ENCODE measurements at regions not wholly inside any gene's neighbourhood (a gene's known extent, or its start where the extent isn't known, plus 50 kb on each side); places are given as distances from the start of the nearest gene placed in this dataset.

GRCh38 chr11:41878095-41878494 lies 418.6 kb upstream of the LRRC4C start:
- no peaks in the 10 kb centered on the region for H3K27me3 ChIP-seq (ENCODE audit: insufficient read depth, low read depth, low read length)
- H2AFZ ChIP-seq (ENCODE audit: low read depth, low read length), result no peak overlapping the region
- H3K4me3 ChIP-seq (ENCODE audit: low read length), result no peak overlapping the region
- TF ChIP-seq RAD21 (conservative IDR thresholded peaks at IDR 0.05) (no peak), EP300 (conservative IDR thresholded peaks at IDR 0.05; ENCODE audit: poor library complexity, severe bottlenecking) (peak; percentile 12), POLR2AphosphoS5 (IDR thresholded peaks at IDR 0.05) (no peak), TAF1 (IDR thresholded peaks at IDR 0.05; ENCODE audit: low read depth) (no peak)
- H3F3A ChIP-seq (ENCODE audit: insufficient read depth, low read length, poor library complexity, severe bottlenecking), result no peaks in the 10 kb centered on the region
- H3K27ac ChIP-seq (ENCODE audit: low read length), result no peak overlapping the region
- H3K4me2 ChIP-seq (ENCODE audit: low read length), result no peak overlapping the region
- H3K9ac ChIP-seq (ENCODE audit: low read length), result no peak overlapping the region
- no peaks in the 10 kb centered on the region for H3K9me2 ChIP-seq (ENCODE audit: insufficient read depth, low read length)
- no peaks in the 10 kb centered on the region for H3K36me3 ChIP-seq (ENCODE audit: insufficient read depth, low read length)
- H3K79me2 ChIP-seq (replicated peaks; ENCODE audit: insufficient read depth, low read length), result no peaks in the 10 kb centered on the region
- H3K9me3 ChIP-seq (ENCODE audit: low read length), result no peaks in the 10 kb centered on the region
- H4K20me1 ChIP-seq (ENCODE audit: insufficient read depth), result no peaks in the 10 kb centered on the region

GRCh38 chr11:41879214-41879613 lies 419.8 kb upstream of the LRRC4C start:
- H3K4me2 ChIP-seq (ENCODE audit: low read length), result no peak overlapping the region
- H3K27me3 ChIP-seq (ENCODE audit: insufficient read depth, low read depth, low read length), result no peaks in the 10 kb centered on the region
- H3K79me2 ChIP-seq (replicated peaks; ENCODE audit: insufficient read depth, low read length), result no peaks in the 10 kb centered on the region
- no peak for TF ChIP-seq TAF1 (IDR thresholded peaks at IDR 0.05; ENCODE audit: low read depth)
- TF ChIP-seq POLR2AphosphoS5 (IDR thresholded peaks at IDR 0.05), result no peak
- no peak for TF ChIP-seq MXI1 (conservative IDR thresholded peaks at IDR 0.05; ENCODE audit: poor library complexity, severe bottlenecking)
- no peak for TF ChIP-seq RAD21 (conservative IDR thresholded peaks at IDR 0.05)
- TF ChIP-seq, protein P1, sequence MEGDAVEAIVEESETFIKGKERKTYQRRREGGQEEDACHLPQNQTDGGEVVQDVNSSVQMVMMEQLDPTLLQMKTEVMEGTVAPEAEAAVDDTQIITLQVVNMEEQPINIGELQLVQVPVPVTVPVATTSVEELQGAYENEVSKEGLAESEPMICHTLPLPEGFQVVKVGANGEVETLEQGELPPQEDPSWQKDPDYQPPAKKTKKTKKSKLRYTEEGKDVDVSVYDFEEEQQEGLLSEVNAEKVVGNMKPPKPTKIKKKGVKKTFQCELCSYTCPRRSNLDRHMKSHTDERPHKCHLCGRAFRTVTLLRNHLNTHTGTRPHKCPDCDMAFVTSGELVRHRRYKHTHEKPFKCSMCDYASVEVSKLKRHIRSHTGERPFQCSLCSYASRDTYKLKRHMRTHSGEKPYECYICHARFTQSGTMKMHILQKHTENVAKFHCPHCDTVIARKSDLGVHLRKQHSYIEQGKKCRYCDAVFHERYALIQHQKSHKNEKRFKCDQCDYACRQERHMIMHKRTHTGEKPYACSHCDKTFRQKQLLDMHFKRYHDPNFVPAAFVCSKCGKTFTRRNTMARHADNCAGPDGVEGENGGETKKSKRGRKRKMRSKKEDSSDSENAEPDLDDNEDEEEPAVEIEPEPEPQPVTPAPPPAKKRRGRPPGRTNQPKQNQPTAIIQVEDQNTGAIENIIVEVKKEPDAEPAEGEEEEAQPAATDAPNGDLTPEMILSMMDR (IDR thresholded peaks at IDR 0.05; ENCODE audit: poor library complexity, severe bottlenecking), result no peak
- no peak for TF ChIP-seq EZH2 (IDR thresholded peaks at IDR 0.05; ENCODE audit: borderline replicate concordance, insufficient read depth, low read length, poor library complexity, severe bottlenecking)
- no peak for TF ChIP-seq SMC3 (conservative IDR thresholded peaks at IDR 0.05; ENCODE audit: poor library complexity)
- TF ChIP-seq EP300 (conservative IDR thresholded peaks at IDR 0.05; ENCODE audit: poor library complexity, severe bottlenecking), result no peak
- TF ChIP-seq REST (IDR thresholded peaks at IDR 0.05; ENCODE audit: borderline replicate concordance), result no peak
- no peaks in the 10 kb centered on the region for H4K20me1 ChIP-seq (ENCODE audit: insufficient read depth)
- no peak overlapping the region for H3K4me3 ChIP-seq (ENCODE audit: low read length)
- no peak overlapping the region for H3K27ac ChIP-seq (ENCODE audit: low read length)
- H2AFZ ChIP-seq (ENCODE audit: low read depth, low read length), result no peak overlapping the region
- no peaks in the 10 kb centered on the region for H3K36me3 ChIP-seq (ENCODE audit: insufficient read depth, low read length)
- H3K9me2 ChIP-seq (ENCODE audit: insufficient read depth, low read length), result no peaks in the 10 kb centered on the region
- H3K9me3 ChIP-seq (ENCODE audit: low read length), result no peaks in the 10 kb centered on the region
- H3K9ac ChIP-seq (ENCODE audit: low read length), result no peak overlapping the region
- no peaks in the 10 kb centered on the region for H3F3A ChIP-seq (ENCODE audit: insufficient read depth, low read length, poor library complexity, severe bottlenecking)

- Histone ChIP-seq H2AFZ (ENCODE audit: low read depth, low read length) (no peak overlapping the region), H3K27me3 (ENCODE audit: insufficient read depth, low read depth, low read length) (no peaks in the 10 kb centered on the region), H4K20me1 (ENCODE audit: insufficient read depth) (no peaks in the 10 kb centered on the region), H3K9me2 (ENCODE audit: insufficient read depth, low read length) (no peaks in the 10 kb centered on the region), H3K9me3 (ENCODE audit: low read length) (no peaks in the 10 kb centered on the region), H3K36me3 (ENCODE audit: insufficient read depth, low read length) (no peaks in the 10 kb centered on the region), H3K79me2 (replicated peaks; ENCODE audit: insufficient read depth, low read length) (no peaks in the 10 kb centered on the region), H3K27ac (ENCODE audit: low read length) (no peak overlapping the region), H3K9ac (ENCODE audit: low read length) (no peak overlapping the region), H3K4me2 (ENCODE audit: low read length) (no peak overlapping the region), H3F3A (ENCODE audit: insufficient read depth, low read length, poor library complexity, severe bottlenecking) (no peaks in the 10 kb centered on the region), H3K4me3 (ENCODE audit: low read length) (no peak overlapping the region)
- TF ChIP-seq POLR2AphosphoS5 (IDR thresholded peaks at IDR 0.05) (no peak), EZH2 (IDR thresholded peaks at IDR 0.05; ENCODE audit: borderline replicate concordance, insufficient read depth, low read length, poor library complexity, severe bottlenecking) (no peak), SMC3 (conservative IDR thresholded peaks at IDR 0.05; ENCODE audit: poor library complexity) (no peak), REST (IDR thresholded peaks at IDR 0.05; ENCODE audit: borderline replicate concordance) (no peak), MXI1 (conservative IDR thresholded peaks at IDR 0.05; ENCODE audit: poor library complexity, severe bottlenecking) (no peak), EP300 (conservative IDR thresholded peaks at IDR 0.05; ENCODE audit: poor library complexity, severe bottlenecking) (no peak), TAF1 (IDR thresholded peaks at IDR 0.05; ENCODE audit: low read depth) (no peak)
- TF ChIP-seq, protein P1 (IDR thresholded peaks at IDR 0.05; ENCODE audit: poor library complexity, severe bottlenecking), result no peak
Observed at GRCh38 chr11:41895081-41895480, 435.6 kb upstream of the LRRC4C start.
